Keratinocyte (primary cell): ENCODE measurements at regions not wholly inside any gene's neighbourhood (a gene's known extent, or its start where the extent isn't known, plus 50 kb on each side); places are given as distances from the start of the nearest gene placed in this dataset.

Experiments used
- DNase-seq: peaks from one replicate; pipeline ENCODE4 v3.0.0-alpha.2; 2011; ENCODE audit warnings: low read depth, missing footprints, low spot score
- FAIRE-seq: peaks from 2 replicates; lab custom pipeline; 2011; peaks lifted over from hg19 to GRCh38; lab: Jason Lieb, UNC
- H2AFZ ChIP-seq: 2 replicates; pipeline ENCODE4 v1.6.0; 2012; ENCODE audit warnings: low read length, control low read depth, inconsistent platforms; ENCODE audit not compliant: control insufficient read depth
- H3K27ac ChIP-seq: 2 replicates; pipeline ENCODE4 v1.5.1; 2011; ENCODE audit warnings: low read length; ENCODE audit not compliant: control insufficient read depth, insufficient read depth
- H3K27me3 ChIP-seq: 3 replicates; pipeline ENCODE4 v1.6.0; 2011; ENCODE audit warnings: low read length; ENCODE audit not compliant: control insufficient read depth, insufficient read depth; ENCODE audit errors: extremely low read depth
- H3K36me3 ChIP-seq, 2 experiments: 2 replicates in 1 of 2; 3 replicates in 1 of 2; pipeline ENCODE4 v1.5.1; 2011; ENCODE audit warnings: low read length in 2 of 2, mild to moderate bottlenecking in 1 of 2; ENCODE audit not compliant: control insufficient read depth in 2 of 2, insufficient read depth in 2 of 2; ENCODE audit errors: extremely low read depth in 1 of 2
- H3K4me1 ChIP-seq: 3 replicates; pipeline ENCODE4 v1.5.1; 2011; ENCODE audit warnings: low read length; ENCODE audit not compliant: control insufficient read depth, insufficient read depth; ENCODE audit errors: extremely low read depth
- H3K4me2 ChIP-seq: 3 replicates; pipeline ENCODE4 v1.6.0; 2011; ENCODE audit warnings: low read depth, low read length; ENCODE audit not compliant: control insufficient read depth, insufficient read depth; ENCODE audit errors: extremely low read depth
- H3K4me3 ChIP-seq, 3 experiments: fragments of 200-600 bp in 1 of 3; sonication (generic) in 1 of 3; 2 replicates in 2 of 3; 3 replicates in 1 of 3; pipeline ENCODE4 v1.5.1; 2011 to 2016; ENCODE audit warnings: low read length in 3 of 3, mild to moderate bottlenecking in 3 of 3, control low read depth in 2 of 3, inconsistent platforms in 1 of 3, low read depth in 1 of 3, mixed read lengths in 1 of 3, mixed run types in 1 of 3, moderate library complexity in 1 of 3; ENCODE audit not compliant: control insufficient read depth in 2 of 3, insufficient read depth in 2 of 3; ENCODE audit errors: extremely low read depth in 1 of 3
- H3K79me2 ChIP-seq: 2 replicates; pipeline ENCODE4 v1.6.0; 2012; ENCODE audit warnings: low read length; ENCODE audit not compliant: control insufficient read depth, insufficient read depth
- H3K9ac ChIP-seq: 3 replicates; pipeline ENCODE4 v1.6.0; 2011; ENCODE audit warnings: low read length; ENCODE audit not compliant: control insufficient read depth, insufficient read depth; ENCODE audit errors: extremely low read depth
- H3K9me1 ChIP-seq: 3 replicates; pipeline ENCODE4 v1.6.0; 2011; ENCODE audit warnings: low read length; ENCODE audit not compliant: control insufficient read depth, insufficient read depth; ENCODE audit errors: extremely low read depth
- H3K9me3 ChIP-seq: 2 replicates; pipeline ENCODE4 v1.5.1; 2012; ENCODE audit warnings: low read depth, low read length; ENCODE audit not compliant: control insufficient read depth
- H4K20me1 ChIP-seq: 3 replicates; pipeline ENCODE4 v1.6.0; 2011; ENCODE audit warnings: low read length; ENCODE audit not compliant: control insufficient read depth, insufficient read depth; ENCODE audit errors: extremely low read depth
- EZH2 ChIP-seq: IDR thresholded peaks from one replicate; pipeline ENCODE4 v1.6.1; 2012; ENCODE audit warnings: inconsistent platforms, mild to moderate bottlenecking, low read length, moderate library complexity
- dilution Hi-C: fragments of 300-500 bp; cut with MboI; formaldehyde crosslinking; loops from one replicate; pipeline ENCODE4 v1.7.0; 2020; ENCODE audit warnings: low sequenced_read_pairs; ENCODE audit not compliant: extremely low pct_ligation_motif_present
- TF ChIP-seq, protein P1 (sequence below), 3 experiments: IDR thresholded peaks in 1 of 3; conservative IDR thresholded peaks in 1 of 3; optimal IDR thresholded peaks in 1 of 3; 2 replicates in 2 of 3; 3 replicates in 1 of 3; pipeline versions ENCODE3 to v1.5.1; 2011; ENCODE audit warnings: low read length in 3 of 3, mild to moderate bottlenecking in 3 of 3, moderate library complexity in 2 of 3, control low read depth in 1 of 3, inconsistent platforms in 1 of 3; ENCODE audit not compliant: insufficient read depth in 2 of 3; ENCODE audit errors: extremely low read depth in 1 of 3

GRCh38 chr4:27214010-27214409 is 353.4 kb downstream of the STIM2 start:
- TF ChIP-seq, protein P1, sequence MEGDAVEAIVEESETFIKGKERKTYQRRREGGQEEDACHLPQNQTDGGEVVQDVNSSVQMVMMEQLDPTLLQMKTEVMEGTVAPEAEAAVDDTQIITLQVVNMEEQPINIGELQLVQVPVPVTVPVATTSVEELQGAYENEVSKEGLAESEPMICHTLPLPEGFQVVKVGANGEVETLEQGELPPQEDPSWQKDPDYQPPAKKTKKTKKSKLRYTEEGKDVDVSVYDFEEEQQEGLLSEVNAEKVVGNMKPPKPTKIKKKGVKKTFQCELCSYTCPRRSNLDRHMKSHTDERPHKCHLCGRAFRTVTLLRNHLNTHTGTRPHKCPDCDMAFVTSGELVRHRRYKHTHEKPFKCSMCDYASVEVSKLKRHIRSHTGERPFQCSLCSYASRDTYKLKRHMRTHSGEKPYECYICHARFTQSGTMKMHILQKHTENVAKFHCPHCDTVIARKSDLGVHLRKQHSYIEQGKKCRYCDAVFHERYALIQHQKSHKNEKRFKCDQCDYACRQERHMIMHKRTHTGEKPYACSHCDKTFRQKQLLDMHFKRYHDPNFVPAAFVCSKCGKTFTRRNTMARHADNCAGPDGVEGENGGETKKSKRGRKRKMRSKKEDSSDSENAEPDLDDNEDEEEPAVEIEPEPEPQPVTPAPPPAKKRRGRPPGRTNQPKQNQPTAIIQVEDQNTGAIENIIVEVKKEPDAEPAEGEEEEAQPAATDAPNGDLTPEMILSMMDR (optimal IDR thresholded peaks at IDR 0.05 in 1 of 3, IDR thresholded peaks at IDR 0.05 in 1 of 3, conservative IDR thresholded peaks at IDR 0.05 in 1 of 3; ENCODE audit: extremely low read depth in 1 of 3, insufficient read depth in 2 of 3, low read length in 3 of 3), result no peak
- DNase-seq (no peak), FAIRE-seq (no peak)
- H3K9me1 ChIP-seq, result no peaks in the 10 kb centered on the region
- no peak overlapping the region for H3K9ac ChIP-seq
- H2AFZ ChIP-seq, result no peak overlapping the region
- H3K4me1 ChIP-seq, result peaks cover 16% of the 10 kb centered on the region
- no peak overlapping the region for H3K4me3 ChIP-seq
- dilution Hi-C loops, result no loop called here
- H3K27ac ChIP-seq, result no peak overlapping the region
- H3K9me3 ChIP-seq, result no peaks in the 10 kb centered on the region
- no peak overlapping the region for H3K4me2 ChIP-seq
- no peaks in the 10 kb centered on the region for H3K36me3 ChIP-seq
- H3K27me3 ChIP-seq, result no peaks in the 10 kb centered on the region
- no peaks in the 10 kb centered on the region for H3K79me2 ChIP-seq
- H4K20me1 ChIP-seq, result no peaks in the 10 kb centered on the region

DNA sequence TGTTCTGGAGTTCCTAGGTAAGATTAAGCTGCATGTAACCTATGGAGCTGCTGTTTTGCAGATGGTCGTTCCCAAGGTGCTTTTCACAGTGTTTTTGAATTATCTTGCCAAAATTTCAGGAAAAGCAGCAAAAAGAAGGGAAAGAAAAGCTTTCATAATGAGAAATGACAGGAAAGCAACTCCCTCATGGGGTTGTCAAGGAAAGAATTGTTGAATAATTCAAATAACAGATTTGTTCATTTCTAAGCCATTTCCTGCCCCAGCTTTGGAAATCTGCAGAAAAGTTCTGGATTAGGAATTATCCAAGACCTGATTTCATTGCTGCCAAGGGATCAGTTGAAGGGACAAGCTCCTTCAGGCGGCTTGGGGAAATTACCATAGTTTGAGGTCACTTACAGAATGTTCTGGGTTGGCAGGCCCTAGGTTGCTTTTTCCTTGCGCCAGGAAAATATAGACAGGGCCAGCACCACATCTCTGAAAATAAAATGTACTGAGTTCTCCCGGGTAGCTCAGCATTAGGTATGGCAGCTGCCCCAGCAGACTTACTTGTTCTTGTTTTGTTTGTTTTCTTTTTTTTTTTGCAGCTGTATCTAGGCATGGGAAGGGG is 354.7 kb downstream of the STIM2 start:
- H3K27ac ChIP-seq, result no peak overlapping the region
- H3K4me1 ChIP-seq, result peaks cover 16% of the 10 kb centered on the region
- H3K36me3 ChIP-seq, result no peaks in the 10 kb centered on the region
- no peaks in the 10 kb centered on the region for H3K9me1 ChIP-seq
- no peak for DNase-seq
- FAIRE-seq, result no peak
- H3K9ac ChIP-seq, result no peak overlapping the region
- no peaks in the 10 kb centered on the region for H4K20me1 ChIP-seq
- no peak for TF ChIP-seq EZH2
- TF ChIP-seq, protein P1 (optimal IDR thresholded peaks at IDR 0.05 in 1 of 3, IDR thresholded peaks at IDR 0.05 in 1 of 3, conservative IDR thresholded peaks at IDR 0.05 in 1 of 3; ENCODE audit: extremely low read depth in 1 of 3, insufficient read depth in 2 of 3, low read length in 3 of 3), result no peak
- H3K27me3 ChIP-seq, result no peaks in the 10 kb centered on the region
- H3K4me2 ChIP-seq, result no peak overlapping the region
- H3K4me3 ChIP-seq, result no peak overlapping the region
- no peaks in the 10 kb centered on the region for H3K79me2 ChIP-seq
- dilution Hi-C loops, result no loop called here
- H2AFZ ChIP-seq, result no peak overlapping the region
- no peaks in the 10 kb centered on the region for H3K9me3 ChIP-seq
